ENCODE measurements at regions not wholly inside any gene's neighbourhood (a gene's known extent, or its start where the extent isn't known, plus 50 kb on each side); places are given as distances from the start of the nearest gene placed in this dataset.

GRCh38 chrX:116667346-116668134, 204.8 kb upstream of the CT83 start:
- no peak for TF ChIP-seq POLR2A (IDR thresholded peaks at IDR 0.05)
- no peak for TF ChIP-seq CTCF (IDR thresholded peaks at IDR 0.05)
- no peak for TF ChIP-seq EP300 (IDR thresholded peaks at IDR 0.05)
- TF ChIP-seq POLR2AphosphoS5 (IDR thresholded peaks at IDR 0.05): no peak
- Histone ChIP-seq H3K27me3 (no peaks in the 10 kb centered on the region), H3K4me3 (no peak overlapping the region), H3K4me1 (no peaks in the 10 kb centered on the region), H3K27ac (no peak overlapping the region), H3K9me3 (no peaks in the 10 kb centered on the region), H3K36me3 (no peaks in the 10 kb centered on the region)
- DNase-seq: no peak
- 73 to 81% methylated on average over 8 of the region's 8 CpGs for WGBS, 2 donors
- intact Hi-C loops (cut with DNase I): no loop called here

- Histone ChIP-seq H3K36me3 (no peaks in the 10 kb centered on the region), H3K27ac (no peak overlapping the region), H3K4me3 (no peak overlapping the region), H3K4me1 (no peaks in the 10 kb centered on the region), H3K27me3 (no peaks in the 10 kb centered on the region), H3K9me3 (no peaks in the 10 kb centered on the region)
- intact Hi-C loops (cut with DNase I): no loop called here
- DNase-seq: no peak
- no peak for TF ChIP-seq POLR2AphosphoS5 (IDR thresholded peaks at IDR 0.05)
- TF ChIP-seq EP300 (IDR thresholded peaks at IDR 0.05): no peak
- TF ChIP-seq POLR2A (IDR thresholded peaks at IDR 0.05): no peak
- no peak for TF ChIP-seq CTCF (IDR thresholded peaks at IDR 0.05)
Measured at GRCh38 chrX:116657071-116657470, 194.3 kb upstream of the CT83 start.

GRCh38 chrX:116628464-116628863, 165.7 kb upstream of the CT83 start:
- Histone ChIP-seq H3K4me1 (no peaks in the 10 kb centered on the region), H3K27me3 (no peaks in the 10 kb centered on the region), H3K9me3 (no peaks in the 10 kb centered on the region), H3K27ac (no peak overlapping the region), H3K36me3 (no peaks in the 10 kb centered on the region), H3K4me3 (no peak overlapping the region)
- no peak for DNase-seq
- 89 to 97% methylated on average over 1 of the region's 1 CpG for WGBS, 2 donors
- intact Hi-C loops (cut with DNase I): no loop called here
- no peak for TF ChIP-seq CTCF (IDR thresholded peaks at IDR 0.05)
- no peak for TF ChIP-seq EP300 (IDR thresholded peaks at IDR 0.05)
- no peak for TF ChIP-seq POLR2AphosphoS5 (IDR thresholded peaks at IDR 0.05)
- no peak for TF ChIP-seq POLR2A (IDR thresholded peaks at IDR 0.05)

- H3K27ac ChIP-seq: no peak overlapping the region
- H3K36me3 ChIP-seq: no peaks in the 10 kb centered on the region
- intact Hi-C loops (cut with DNase I): no loop called here
- H3K9me3 ChIP-seq: no peaks in the 10 kb centered on the region
- no peaks in the 10 kb centered on the region for H3K27me3 ChIP-seq
- no peak overlapping the region for H3K4me3 ChIP-seq
- WGBS, 2 donors: 31 to 66% methylated on average over 1 of the region's 1 CpG
- no peaks in the 10 kb centered on the region for H3K4me1 ChIP-seq
- no peak for DNase-seq
- TF ChIP-seq POLR2AphosphoS5 (IDR thresholded peaks at IDR 0.05) (no peak), CTCF (IDR thresholded peaks at IDR 0.05) (no peak), POLR2A (IDR thresholded peaks at IDR 0.05) (no peak), EP300 (IDR thresholded peaks at IDR 0.05) (no peak)
Measured at GRCh38 chrX:116618546-116618945, 155.8 kb upstream of the CT83 start.

- Histone ChIP-seq H3K27me3 (no peaks in the 10 kb centered on the region), H3K9me3 (no peaks in the 10 kb centered on the region), H3K4me3 (no peak overlapping the region), H3K36me3 (no peaks in the 10 kb centered on the region), H3K4me1 (no peaks in the 10 kb centered on the region), H3K27ac (no peak overlapping the region)
- 23 to 31% methylated on average over 1 of the region's 1 CpG for WGBS, 2 donors
- no peak for TF ChIP-seq EP300 (IDR thresholded peaks at IDR 0.05)
- no peak for TF ChIP-seq POLR2AphosphoS5 (IDR thresholded peaks at IDR 0.05)
- no peak for TF ChIP-seq POLR2A (IDR thresholded peaks at IDR 0.05)
- TF ChIP-seq CTCF (IDR thresholded peaks at IDR 0.05): no peak
- no peak for DNase-seq
- intact Hi-C loops (cut with DNase I): no loop called here
Measured at GRCh38 chrX:116607776-116608175, 145.0 kb upstream of the CT83 start.
